Epidermal melanocyte (primary cell): ENCODE measurements at regions not wholly inside any gene's neighbourhood (a gene's known extent, or its start where the extent isn't known, plus 50 kb on each side); places are given as distances from the start of the nearest gene placed in this dataset.

Experiments used
- DNase-seq: peaks from one replicate; pipeline ENCODE4 v3.0.0; 2011; ENCODE audit warnings: low spot score; ENCODE audit not compliant: insufficient read length

DNA sequence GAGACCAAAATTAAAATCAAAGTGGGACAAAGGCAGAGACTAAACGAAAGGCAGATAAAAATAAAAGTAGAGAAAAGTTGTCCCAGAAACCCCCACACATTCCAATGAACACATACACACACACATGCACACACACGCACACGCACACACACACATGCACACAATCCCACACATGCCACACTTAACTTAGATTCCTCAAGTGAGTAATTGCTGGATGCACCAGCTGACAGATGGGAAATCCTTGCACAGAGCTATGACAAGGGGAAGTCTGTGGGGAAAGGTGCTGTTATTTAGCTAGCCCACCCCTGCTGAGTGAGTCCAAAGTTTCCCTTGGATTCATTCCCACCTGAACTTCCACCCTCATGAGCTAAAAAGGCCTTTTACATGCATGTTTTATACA lies 233.9 kb downstream of the RAB28 start:
- no peak for DNase-seq

DNA sequence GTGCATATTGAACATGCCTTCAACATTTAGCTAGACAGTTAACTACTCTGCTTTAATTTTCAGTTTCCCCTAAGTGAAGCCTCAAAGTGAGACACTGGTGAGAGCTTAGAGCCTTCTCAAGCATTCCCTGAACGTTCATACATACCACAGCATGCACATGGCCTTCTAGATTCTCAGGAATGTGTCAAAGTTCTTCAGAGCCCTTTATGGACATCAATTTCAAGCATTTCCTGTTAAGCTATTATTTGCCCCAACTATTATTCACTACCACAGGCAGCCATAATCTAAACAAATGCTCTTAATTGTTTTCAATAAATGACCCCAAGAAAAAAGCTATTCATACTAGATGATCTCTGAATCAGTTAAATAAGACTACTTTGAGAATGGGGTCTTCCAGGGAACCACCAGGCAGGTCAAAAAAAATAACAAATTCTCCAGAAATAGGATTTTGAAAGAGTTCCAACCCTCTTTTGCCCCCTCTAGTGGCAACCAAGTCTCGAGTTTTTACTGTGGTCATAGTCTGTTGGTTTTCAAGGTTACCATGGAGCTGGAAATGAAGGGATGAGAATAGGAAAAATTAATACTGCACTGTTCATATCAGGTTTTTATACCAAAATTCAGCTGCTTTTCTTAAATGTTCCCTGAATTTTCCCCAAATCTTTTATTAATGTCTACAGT lies 235.4 kb downstream of the RAB28 start:
- DNase-seq, result no peak

DNA sequence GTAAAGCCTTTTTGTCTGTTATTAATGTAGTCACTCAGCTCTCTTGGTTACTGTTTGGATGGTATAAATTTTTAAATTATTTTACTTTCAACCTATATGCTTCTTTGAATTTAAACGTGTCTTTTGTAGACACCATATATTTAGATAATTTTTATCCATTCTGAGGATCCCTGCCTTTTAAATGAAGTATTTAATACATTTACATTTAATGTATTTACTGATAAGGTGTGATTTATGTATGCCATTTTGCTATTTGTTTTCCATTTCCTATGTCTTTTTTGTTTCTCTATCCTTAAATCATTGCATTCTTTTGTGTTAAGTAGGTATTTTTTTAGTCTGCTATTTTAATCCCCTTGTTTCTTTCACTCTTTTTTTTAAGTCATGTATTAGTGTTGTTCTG lies 238.0 kb downstream of the RAB28 start:
- no peak for DNase-seq

DNA sequence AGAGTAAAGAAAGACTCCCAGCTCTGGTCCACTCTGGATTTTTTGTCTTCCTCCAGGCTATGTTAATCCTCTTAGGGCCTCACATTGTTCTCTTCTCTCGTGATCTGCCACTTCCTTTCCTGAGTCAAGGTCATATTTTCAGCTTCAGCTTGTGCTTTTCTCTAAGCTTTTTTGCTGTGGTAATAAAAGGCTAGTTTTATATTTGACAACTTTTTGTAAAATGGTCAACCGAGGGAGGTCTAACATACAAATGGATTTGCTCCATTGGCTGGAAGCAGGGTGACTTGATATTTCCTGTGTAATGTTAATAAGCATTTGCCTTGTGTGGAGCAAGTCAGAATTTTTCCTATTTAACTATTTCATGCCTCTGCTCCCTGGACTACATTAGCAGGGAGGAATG lies 239.7 kb downstream of the RAB28 start:
- DNase-seq, result peak; percentile 34

DNA sequence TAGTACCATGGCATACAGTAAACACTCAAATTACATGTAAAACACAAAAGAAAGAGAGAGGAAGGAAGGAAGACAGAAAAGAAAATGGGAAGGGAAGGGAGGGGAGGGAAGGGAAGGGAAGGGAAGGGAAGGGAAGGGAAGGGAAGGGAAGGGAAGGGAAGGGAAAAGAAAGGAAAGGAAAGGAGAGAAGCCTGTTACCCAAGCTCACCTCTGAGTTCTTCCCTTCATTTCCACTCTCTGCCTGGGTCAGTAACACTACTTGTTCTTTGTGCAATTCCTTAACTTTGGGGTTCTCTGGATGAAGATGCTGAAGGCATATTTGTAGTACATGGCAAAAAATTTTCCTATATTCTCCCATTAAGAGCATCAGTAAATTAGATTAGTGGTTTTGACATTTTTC lies 241.0 kb downstream of the RAB28 start:
- no peak for DNase-seq

DNA sequence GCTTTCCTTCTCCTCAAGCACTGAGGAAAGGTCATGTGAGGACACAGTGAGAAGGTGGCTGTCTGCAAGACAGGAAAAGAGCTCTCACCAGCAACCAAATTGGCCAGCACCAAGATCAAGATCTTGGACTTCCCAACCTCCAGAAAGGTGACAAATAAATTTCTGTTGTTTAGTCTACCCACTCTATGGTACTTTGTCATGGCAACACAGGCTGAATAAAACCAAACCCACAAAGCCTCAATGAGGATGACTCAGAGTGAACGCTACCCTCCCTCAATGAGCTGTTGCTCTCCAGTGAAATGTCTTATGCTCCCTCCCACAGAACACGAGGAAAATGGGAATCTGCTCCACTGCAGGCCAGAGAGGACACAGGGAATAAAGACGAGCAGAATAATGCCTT lies 244.1 kb downstream of the RAB28 start:
- no peak for DNase-seq

DNA sequence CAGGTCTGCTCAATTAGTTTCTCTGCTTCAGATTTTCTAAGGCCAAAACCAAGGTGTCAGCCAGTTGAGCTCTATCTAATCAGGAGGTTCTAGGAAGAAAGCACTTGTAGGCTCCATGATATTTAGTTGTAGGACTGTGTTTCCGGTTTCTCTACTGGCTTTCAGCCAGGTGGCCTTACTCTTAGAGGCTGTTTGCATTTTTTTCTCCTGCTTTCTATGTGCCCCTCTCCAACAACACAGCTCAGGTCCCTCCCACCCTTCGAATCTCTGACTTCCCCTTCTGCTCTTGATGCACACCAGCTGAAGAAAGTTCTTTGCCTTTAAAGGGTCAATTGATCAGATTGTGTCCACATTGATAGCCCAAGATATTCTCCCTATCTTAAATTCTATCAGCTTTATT lies 245.2 kb downstream of the RAB28 start:
- DNase-seq, result no peak

DNA sequence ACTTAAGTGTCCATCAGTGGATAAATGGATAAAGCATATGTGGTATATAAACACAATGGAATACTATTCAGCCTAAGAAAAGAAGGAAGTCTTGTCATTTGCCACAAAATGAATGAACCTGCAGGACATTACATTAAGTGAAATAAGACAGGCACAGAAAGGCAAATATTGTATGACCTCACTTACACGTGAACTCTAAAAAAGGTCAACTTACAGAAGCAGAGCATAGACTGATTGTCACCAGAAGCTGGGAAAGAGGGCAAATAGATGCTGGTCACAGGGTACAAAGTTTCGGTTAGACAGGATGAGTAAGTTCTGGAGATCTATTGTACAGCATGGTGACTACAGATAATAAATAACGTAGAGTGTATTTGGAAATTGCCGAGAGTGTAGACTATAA lies 247.7 kb downstream of the RAB28 start:
- no peak for DNase-seq

DNA sequence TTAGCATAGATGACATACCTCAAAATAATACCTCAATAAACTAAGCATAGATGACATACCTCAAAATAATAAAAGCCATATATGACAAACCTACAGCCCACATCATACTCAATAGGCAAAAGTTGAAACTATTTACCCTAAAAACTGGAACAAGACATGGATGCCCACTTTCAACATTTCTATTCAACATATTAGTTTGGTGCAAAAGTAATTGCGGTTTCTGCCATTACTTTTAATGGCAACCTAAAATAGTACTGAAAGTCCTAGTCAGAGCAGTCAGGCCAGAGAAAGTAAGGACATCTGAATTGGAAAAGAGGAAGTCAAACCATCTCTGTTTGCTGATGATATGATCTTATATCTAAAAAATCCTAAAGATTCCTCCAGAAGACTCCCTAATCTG lies 250.4 kb downstream of the RAB28 start:
- no peak for DNase-seq

DNA sequence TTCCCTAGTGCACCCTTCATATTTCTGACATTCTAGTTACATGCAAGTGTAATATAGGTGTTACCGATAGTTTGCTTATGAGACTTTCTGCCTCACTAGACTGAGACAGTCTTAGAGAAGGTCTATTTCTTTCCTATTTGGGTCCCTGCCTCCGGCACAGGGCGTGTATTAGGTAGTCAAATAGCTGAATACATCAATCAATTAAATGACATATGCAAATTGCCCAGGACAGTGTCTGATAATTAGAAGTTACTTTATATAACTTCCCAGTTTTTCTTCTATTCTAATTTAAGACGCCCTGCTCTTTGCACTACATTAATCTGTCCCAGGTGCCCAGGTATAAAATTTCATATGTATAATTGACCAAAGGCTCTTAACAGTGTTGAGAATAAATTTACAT lies 264.2 kb downstream of the RAB28 start:
- no peak for DNase-seq

DNA sequence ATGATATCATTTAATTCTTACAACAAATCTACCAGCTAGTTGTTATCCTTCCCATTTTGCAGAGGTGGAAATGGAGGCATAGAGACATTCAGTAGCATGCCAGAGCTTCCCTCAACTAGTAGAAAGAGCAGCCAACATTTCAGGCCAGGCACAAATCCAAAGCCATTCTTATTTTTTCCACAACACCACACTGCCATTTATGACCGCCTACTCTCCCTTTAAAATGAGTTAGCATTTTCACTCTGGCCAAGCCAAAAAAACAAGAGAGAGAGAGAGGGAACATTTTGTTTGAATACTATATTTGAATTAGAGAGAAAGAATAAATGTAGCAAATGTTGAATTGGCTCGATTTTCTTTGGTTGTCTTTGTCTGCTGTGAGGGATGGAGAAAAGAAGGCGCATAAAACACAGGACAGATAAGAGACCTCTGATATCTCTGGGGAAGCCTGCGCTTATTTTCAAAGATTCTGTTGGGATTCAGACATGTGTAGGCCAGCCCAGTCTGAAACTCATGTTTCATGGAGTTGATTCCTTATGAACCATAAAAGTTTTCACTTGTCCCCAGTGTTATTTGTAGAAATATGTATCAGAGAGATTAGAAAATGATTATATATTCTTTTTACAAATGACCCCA lies 265.7 kb downstream of the RAB28 start:
- DNase-seq, result no peak

DNA sequence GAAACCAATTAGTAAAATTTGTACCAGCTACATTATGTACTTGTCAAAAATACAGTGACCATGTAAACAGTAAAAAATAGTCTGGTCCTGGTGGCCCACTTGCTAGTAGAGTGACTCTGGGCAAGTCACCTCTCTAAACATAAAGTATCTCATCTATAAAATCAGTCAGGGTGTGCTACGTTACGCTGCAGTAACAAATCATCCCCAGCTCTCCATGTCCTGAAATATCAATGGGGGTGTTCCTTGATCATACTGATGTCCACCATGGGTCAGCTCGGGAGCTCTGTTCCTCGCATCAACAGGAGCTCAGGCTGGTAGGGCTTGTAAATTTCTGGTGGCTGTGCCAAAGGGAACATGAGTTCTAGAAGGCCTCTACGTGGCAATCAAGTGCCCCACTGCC lies 268.6 kb downstream of the RAB28 start:
- DNase-seq, result no peak

DNA sequence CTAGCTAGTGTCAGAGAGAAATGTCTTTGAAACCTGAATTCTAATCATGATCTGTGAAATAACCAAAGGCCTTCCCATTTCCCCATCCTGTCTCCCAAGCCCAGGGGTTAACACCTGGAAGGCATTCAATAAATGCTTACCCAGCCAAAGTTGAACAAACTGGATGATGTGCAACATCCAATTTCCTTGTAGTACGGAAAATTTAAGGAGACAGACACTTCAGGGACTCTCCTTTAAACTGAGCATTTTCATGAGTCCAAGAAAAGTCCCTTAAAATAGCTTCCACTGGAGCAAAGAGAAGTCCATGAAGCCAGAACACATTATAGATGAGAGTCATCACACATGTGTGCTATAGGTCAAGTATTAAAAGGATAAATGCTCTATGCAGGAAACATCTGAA lies 271.2 kb downstream of the RAB28 start:
- no peak for DNase-seq

DNA sequence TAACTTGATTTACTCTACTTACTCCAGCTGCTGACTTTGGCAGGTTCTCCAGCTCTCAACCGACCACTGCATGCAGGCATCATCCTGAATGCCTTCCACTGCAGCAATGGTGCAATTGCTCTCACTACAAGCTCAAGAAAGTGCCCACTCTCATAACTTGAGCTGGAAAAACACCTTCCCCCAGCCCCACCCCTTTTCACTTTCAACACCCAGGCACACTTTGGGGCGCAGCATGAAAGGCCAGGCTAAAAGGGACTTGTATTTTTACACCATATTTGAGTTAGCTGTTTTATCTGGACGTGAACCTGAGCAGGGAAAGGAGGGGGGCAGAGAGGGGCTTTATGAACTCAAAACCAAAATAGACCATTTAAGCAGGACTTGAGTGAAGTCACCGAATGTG lies 274.5 kb downstream of the RAB28 start:
- DNase-seq, result no peak

DNA sequence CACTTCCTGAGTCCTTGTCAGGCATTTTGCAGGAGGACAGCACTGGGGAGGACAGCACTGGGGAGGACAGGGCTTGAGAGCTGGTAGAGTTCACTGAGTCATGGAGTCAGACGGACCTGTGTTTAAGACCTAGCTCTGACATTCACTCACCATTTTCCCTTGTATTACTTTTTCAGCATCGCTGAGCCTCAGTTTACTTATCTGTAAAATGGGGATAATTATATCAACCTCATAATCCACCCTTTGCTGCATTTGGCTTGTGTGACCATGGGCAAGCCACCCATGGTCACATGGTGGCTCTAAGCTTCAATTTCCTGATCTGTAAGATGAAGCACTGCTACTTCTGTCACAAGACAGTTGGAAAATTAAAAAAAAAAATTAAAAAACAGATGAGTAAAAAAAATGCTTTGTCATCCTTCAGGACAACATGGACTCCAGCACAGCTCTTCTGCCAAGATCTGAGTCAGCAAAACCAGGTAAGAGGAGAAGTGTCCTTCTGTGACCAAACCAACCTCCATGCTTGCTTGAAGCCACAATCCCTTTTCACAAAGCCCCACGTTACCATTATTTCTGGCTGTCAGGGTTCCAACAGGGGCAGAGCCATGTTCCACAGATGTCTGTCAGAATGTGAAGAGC lies 275.5 kb downstream of the RAB28 start:
- no peak for DNase-seq

DNA sequence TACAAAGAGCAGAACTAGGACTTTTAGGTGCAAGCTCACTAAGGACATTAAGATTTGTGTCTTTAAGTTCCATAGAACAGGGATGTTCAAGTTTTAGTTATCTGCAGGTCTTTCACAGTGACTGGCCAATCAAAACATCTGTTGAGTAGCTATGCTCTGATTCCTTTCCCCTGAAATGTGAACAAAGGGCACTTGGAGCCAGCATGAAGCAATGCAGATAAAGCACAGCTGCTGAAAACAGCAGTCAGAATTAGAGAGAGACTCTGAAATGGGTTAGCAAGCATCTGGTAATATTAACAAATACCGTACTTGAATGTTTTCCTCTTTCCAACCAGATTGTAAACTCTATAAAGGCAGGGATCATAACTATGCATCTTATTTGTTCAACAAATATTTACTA lies 276.9 kb downstream of the RAB28 start:
- no peak for DNase-seq

DNA sequence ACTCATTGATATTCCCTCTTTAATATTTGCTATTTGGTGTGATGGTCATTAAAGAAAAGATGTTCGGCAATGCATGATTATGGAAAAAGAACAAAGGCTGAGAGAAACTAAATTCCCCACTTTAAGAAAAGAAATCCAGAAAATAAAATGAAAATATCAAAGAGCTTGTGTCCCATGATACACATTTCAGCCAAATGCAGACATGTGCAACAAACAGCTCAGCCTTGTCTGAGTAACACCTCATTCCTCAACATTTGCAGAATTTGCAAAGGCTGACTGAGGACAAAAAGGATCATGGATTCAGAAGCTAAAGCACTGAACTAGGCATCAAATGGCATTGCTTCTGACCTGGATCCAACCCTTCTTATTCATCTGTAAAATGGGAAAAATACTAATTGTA lies 281.0 kb downstream of the RAB28 start:
- no peak for DNase-seq

DNA sequence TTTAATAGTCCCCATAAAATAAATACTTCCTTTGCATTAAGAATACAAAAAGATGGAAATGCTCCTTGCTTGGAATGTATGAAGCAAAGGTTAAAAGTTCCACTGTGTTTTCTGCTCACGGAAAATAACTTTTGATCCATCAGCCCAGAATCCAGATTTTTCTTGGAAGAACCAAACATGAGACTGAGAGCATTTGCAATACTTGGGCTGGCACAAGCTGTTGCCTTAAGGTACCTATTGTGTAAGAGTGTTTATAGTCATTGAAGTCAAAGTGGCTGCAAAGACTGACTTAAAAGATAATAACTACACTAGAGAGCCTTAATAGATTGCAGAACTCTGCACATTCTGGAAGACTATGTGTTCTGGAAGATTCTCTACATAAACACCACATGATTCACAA lies 281.4 kb downstream of the RAB28 start:
- no peak for DNase-seq

DNA sequence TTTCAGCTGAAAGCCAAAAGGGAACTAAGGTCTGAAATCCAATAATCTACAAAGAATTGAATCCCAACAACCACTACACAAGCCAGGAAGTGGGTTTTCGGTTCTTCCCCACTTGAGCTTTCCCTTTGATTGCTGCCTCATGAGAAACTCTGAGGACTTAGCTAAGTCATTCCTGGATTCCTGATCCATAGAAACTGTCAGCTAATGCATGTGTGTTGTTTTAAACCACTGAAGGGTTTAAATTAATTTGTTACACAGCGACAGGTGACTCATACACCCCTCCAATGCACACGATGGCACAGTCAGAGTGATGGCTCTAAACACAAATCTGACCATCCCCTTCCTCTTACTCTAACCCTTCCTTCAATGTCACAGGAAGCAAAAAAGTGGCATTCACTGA lies 282.9 kb downstream of the RAB28 start:
- DNase-seq, result no peak

DNA sequence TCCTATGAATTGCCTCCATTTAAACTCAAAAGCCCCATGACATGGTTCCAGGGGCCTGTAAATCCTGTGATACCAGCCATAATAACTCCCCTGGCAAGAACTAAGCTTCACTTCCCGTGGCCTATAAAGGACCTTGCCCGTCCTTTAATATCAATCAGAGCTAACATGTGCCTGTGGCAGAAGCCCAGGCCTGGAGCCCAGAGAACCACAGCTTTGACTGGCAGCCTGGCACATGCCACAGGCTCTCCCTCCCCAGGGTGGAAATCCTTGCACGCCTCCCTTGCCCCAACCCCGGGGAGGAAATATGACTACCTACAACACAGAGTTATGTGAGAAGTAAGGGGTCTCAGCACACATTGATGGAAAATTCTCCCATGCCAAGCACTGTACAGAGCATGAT lies 287.4 kb downstream of the RAB28 start:
- DNase-seq, result no peak

DNA sequence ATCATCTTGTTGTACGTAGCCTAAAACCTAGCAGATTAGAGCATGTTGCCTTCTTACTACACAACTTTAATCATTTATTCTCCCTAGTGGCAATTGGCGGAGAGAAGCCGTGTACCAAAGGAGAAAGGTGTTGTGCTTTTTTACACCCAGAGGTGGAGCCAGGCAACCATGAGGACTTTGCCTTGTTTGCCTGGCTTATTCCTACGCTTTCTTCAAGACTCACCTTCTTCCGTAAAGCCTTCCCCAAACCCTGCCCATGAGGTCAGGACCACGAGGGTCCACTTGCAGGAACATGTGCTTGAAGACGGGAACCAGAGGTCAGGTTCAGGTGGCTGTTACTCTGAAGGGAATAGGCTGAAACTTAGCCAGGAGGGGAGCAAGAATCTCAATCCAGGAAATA lies 290.5 kb downstream of the RAB28 start:
- DNase-seq, result no peak

DNA sequence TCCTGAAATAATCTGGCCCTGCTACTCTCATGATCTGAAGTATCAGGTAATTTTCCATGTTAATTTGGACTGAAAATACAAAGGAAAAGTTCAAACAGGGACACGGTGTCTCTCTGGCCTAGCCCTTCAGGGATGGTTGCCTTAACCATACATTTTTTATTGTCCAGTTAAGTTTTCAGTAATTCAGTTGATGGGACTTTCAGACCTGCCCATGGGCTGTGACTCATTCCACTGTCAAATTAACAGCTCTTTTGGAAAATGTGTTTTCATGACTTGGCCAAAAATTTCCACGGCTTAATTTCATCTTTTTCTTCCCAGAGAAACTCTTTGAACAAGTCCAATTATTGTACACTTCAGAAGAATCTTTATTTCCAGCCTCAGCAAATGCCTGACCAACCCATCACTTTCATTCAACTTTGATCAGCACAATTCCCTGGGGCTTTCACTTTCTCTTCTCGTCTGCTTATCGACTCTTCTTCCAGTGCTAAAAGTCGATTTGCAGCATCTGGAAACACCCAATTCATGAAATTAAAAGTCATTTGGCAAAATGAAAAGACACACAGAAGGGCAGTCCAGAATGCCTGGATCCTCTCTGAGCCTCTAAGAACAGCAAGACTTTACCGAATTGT lies 293.9 kb downstream of the RAB28 start:
- no peak for DNase-seq

DNA sequence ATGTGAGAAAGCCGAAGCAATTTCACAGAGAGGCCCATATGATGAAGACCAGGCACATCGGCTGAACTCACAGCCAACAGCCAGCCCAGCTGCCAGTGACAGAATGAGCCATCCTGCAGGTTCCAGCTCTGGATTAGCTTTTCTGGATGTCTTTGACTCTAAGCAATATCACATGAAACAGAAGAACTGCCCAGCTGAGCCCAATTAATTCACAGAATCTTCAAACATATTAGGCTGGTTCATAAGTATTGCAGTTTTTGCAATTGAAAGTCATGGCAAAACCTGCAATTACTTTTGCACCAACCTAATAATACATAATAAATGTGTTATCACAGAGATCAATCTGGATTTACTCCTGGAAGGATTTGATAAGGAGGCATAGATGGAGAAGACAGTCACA lies 299.9 kb downstream of the RAB28 start:
- DNase-seq, result no peak
